ENCODE measurements at regions not wholly inside any gene's neighbourhood (a gene's known extent, or its start where the extent isn't known, plus 50 kb on each side); places are given as distances from the start of the nearest gene placed in this dataset.

- no peak for TF ChIP-seq CTCF (IDR thresholded peaks at IDR 0.05)
- CTCF ChIA-PET = no interaction called here
- Mint-ChIP-seq H3K27me3 (peaks cover 9% of the 10 kb centered on the region), H3K27ac (no peak overlapping the region), H3K4me1 (ENCODE audit: low read depth) (no peaks in the 10 kb centered on the region), H3K36me3 (ENCODE audit: low read depth) (no peaks in the 10 kb centered on the region), H3K9me3 (no peaks in the 10 kb centered on the region), H3K4me3 (no peak overlapping the region)
- no peak overlapping the region for H3K4me3 ChIP-seq (ENCODE audit: low read length)
- no peak overlapping the region for H3K27ac ChIP-seq (ENCODE audit: low read depth in 1 of 2, low read length in 2 of 2)
- DNase-seq (no peak), ATAC-seq (ENCODE audit: poor library complexity) (no peak)
- no peaks in the 10 kb centered on the region for H3K9me3 ChIP-seq (ENCODE audit: control insufficient read depth in 1 of 2, insufficient read depth in 1 of 2, low read length in 2 of 2)
- no peaks in the 10 kb centered on the region for H3K36me3 ChIP-seq (ENCODE audit: insufficient read depth, low read length)
- H3K4me1 ChIP-seq (ENCODE audit: insufficient read depth, low read length) = no peaks in the 10 kb centered on the region
- no peaks in the 10 kb centered on the region for H3K27me3 ChIP-seq (ENCODE audit: control insufficient read depth in 1 of 2, insufficient read depth in 2 of 2, low read length in 2 of 2)
- intact Hi-C loops (cut with DNase I, micrococcal nuclease) = no loop called here
- POLR2A ChIA-PET = no interaction called here
Observed at GRCh38 chr9:38181866-38182265, 112.8 kb upstream of the SHB start.

GRCh38 chr9:38181232-38181631, 112.2 kb upstream of the SHB start:
- DNase-seq (no peak), ATAC-seq (ENCODE audit: poor library complexity) (no peak)
- Mint-ChIP-seq H3K27me3 (peaks cover 9% of the 10 kb centered on the region), H3K4me1 (ENCODE audit: low read depth) (no peaks in the 10 kb centered on the region), H3K9me3 (no peaks in the 10 kb centered on the region), H3K36me3 (ENCODE audit: low read depth) (no peaks in the 10 kb centered on the region), H3K27ac (no peak overlapping the region), H3K4me3 (no peak overlapping the region)
- Histone ChIP-seq H3K9me3 (ENCODE audit: control insufficient read depth in 1 of 2, insufficient read depth in 1 of 2, low read length in 2 of 2) (no peaks in the 10 kb centered on the region), H3K4me3 (ENCODE audit: low read length) (no peak overlapping the region), H3K27me3 (ENCODE audit: control insufficient read depth in 1 of 2, insufficient read depth in 2 of 2, low read length in 2 of 2) (no peaks in the 10 kb centered on the region), H3K27ac (ENCODE audit: low read depth in 1 of 2, low read length in 2 of 2) (no peak overlapping the region), H3K4me1 (ENCODE audit: insufficient read depth, low read length) (no peaks in the 10 kb centered on the region), H3K36me3 (ENCODE audit: insufficient read depth, low read length) (no peaks in the 10 kb centered on the region)
- intact Hi-C loops (cut with DNase I, micrococcal nuclease) = no loop called here
- POLR2A ChIA-PET = no interaction called here
- TF ChIP-seq CTCF (IDR thresholded peaks at IDR 0.05) = no peak
- CTCF ChIA-PET = no interaction called here

- no peak for TF ChIP-seq CTCF (IDR thresholded peaks at IDR 0.05)
- H3K4me1 ChIP-seq (ENCODE audit: insufficient read depth, low read length) = no peaks in the 10 kb centered on the region
- H3K27me3 ChIP-seq (ENCODE audit: control insufficient read depth in 1 of 2, insufficient read depth in 2 of 2, low read length in 2 of 2) = no peaks in the 10 kb centered on the region
- H3K27ac ChIP-seq (ENCODE audit: low read depth in 1 of 2, low read length in 2 of 2) = no peak overlapping the region
- ATAC-seq (ENCODE audit: poor library complexity) (no peak), DNase-seq (no peak)
- Mint-ChIP-seq H3K4me1 (ENCODE audit: low read depth) (no peaks in the 10 kb centered on the region), H3K36me3 (ENCODE audit: low read depth) (no peaks in the 10 kb centered on the region), H3K27me3 (peaks cover 9% of the 10 kb centered on the region), H3K27ac (no peak overlapping the region), H3K9me3 (no peaks in the 10 kb centered on the region), H3K4me3 (no peak overlapping the region)
- intact Hi-C loops (cut with DNase I, micrococcal nuclease) = no loop called here
- no peaks in the 10 kb centered on the region for H3K9me3 ChIP-seq (ENCODE audit: control insufficient read depth in 1 of 2, insufficient read depth in 1 of 2, low read length in 2 of 2)
- no peak overlapping the region for H3K4me3 ChIP-seq (ENCODE audit: low read length)
- POLR2A ChIA-PET = no interaction called here
- CTCF ChIA-PET = no interaction called here
- no peaks in the 10 kb centered on the region for H3K36me3 ChIP-seq (ENCODE audit: insufficient read depth, low read length)
Observed at GRCh38 chr9:38180656-38181055, 111.6 kb upstream of the SHB start.
